A549 (cell line): ENCODE measurements at regions not wholly inside any gene's neighbourhood (a gene's known extent, or its start where the extent isn't known, plus 50 kb on each side); places are given as distances from the start of the nearest gene placed in this dataset.

Experiments
- ATAC-seq, 2 experiments: fragments of 200-7000 bp in 1 of 2; fragments of >200 bp in 1 of 2; cut with Nextera tagmentation in 1 of 2; cut with Tn5 transposase in 1 of 2; 3 replicates each; pipeline versions ENCODE4 v1.8.0 to v1.9.1; 2018 to 2020; ENCODE audit warnings: mild to moderate bottlenecking in 1 of 2, moderate library complexity in 1 of 2
- CTCF ChIA-PET: fragments of 300-600 bp; sonication (Branson Sonifier 250); formaldehyde crosslinking; extraction: SDS; loops from one replicate; lab custom pipeline; 2021; ENCODE audit warnings: antibody characterized with exemption, inconsistent platforms; lab: Yijun Ruan, JAX
- POLR2A ChIA-PET: fragments of 350-600 bp; formaldehyde crosslinking; extraction: SDS; loops from one replicate; lab custom pipeline; 2021; ENCODE audit warnings: antibody characterized with exemption, inconsistent platforms; lab: Yijun Ruan, JAX
- DNase-seq, 2 experiments: peaks; one replicate each; pipeline versions ENCODE4 v3.0.0 to v3.0.0-alpha.2; 2011 to 2016; ENCODE audit warnings: low read depth in 1 of 2, low spot score in 1 of 2
- FAIRE-seq: peaks from 2 replicates; lab custom pipeline; 2011; peaks lifted over from hg19 to GRCh38; lab: Jason Lieb, UNC
- H3K27ac ChIP-seq, 2 experiments: fragments of >200 bp; sonication (Bioruptor Twin); formaldehyde crosslinking; 3 replicates each; pipeline ENCODE4 v1.5.1; 2016 to 2017
- H3K4me1 ChIP-seq: fragments of >200 bp; sonication (Bioruptor Twin); formaldehyde crosslinking; 3 replicates; pipeline ENCODE4 v1.6.1; 2016
- H3K4me2 ChIP-seq: fragments of >200 bp; sonication (Bioruptor Twin); formaldehyde crosslinking; 3 replicates; pipeline ENCODE4 v1.6.1; 2016
- H3K4me3 ChIP-seq: fragments of >200 bp; sonication (Bioruptor Twin); formaldehyde crosslinking; 3 replicates; pipeline ENCODE4 v1.5.1; 2016
- H3K9me3 ChIP-seq: fragments of >200 bp; sonication (Bioruptor Twin); formaldehyde crosslinking; 3 replicates; pipeline ENCODE4 v1.6.1; 2016
- ATOH8 ChIP-seq: fragments of 250-450 bp; sonication (Bioruptor Pico); IDR thresholded peaks from 2 replicates; pipeline ENCODE4 v1.5.0; 2020; ENCODE audit warnings: low read depth, mild to moderate bottlenecking, moderate library complexity
- CBX2 ChIP-seq: fragments of 200-600 bp; sonication (generic); IDR thresholded peaks from 2 replicates; pipeline ENCODE4 v1.6.1; 2016; ENCODE audit warnings: low read depth, mild to moderate bottlenecking, borderline replicate concordance
- CHD4 ChIP-seq: fragments of 200-600 bp; sonication (generic); IDR thresholded peaks from 2 replicates; pipeline ENCODE4 v1.6.1; 2016; ENCODE audit warnings: antibody characterized with exemption, mild to moderate bottlenecking, borderline replicate concordance
- EHF ChIP-seq: fragments of 250-450 bp; sonication (Bioruptor Pico); IDR thresholded peaks from 2 replicates; pipeline ENCODE4 v1.5.0; 2020; ENCODE audit warnings: mild to moderate bottlenecking
- ESRRA ChIP-seq: fragments of 150-350 bp; IDR thresholded peaks from 2 replicates; pipeline ENCODE4 v1.6.1; 2014; ENCODE audit warnings: mild to moderate bottlenecking, low read length, borderline replicate concordance
- GATA3 ChIP-seq: IDR thresholded peaks from 2 replicates; pipeline ENCODE4 v1.6.1; 2012; ENCODE audit warnings: borderline replicate concordance
- HDAC2 ChIP-seq: fragments of 200-600 bp; sonication (generic); IDR thresholded peaks from 2 replicates; pipeline ENCODE4 v1.6.1; 2016
- HES2 ChIP-seq: fragments of >200 bp; sonication (Bioruptor Twin); formaldehyde crosslinking; IDR thresholded peaks from 2 replicates; pipeline ENCODE4 v1.6.1; 2016
- HOXB13 ChIP-seq: fragments of 250-450 bp; sonication (Bioruptor Pico); IDR thresholded peaks from 2 replicates; pipeline ENCODE4 v1.5.0; 2020; ENCODE audit warnings: low read depth, mild to moderate bottlenecking, moderate library complexity
- JUNB ChIP-seq: fragments of >200 bp; sonication (Bioruptor Twin); formaldehyde crosslinking; IDR thresholded peaks from 2 replicates; pipeline ENCODE4 v1.6.1; 2016
- KDM1A ChIP-seq: fragments of 200-600 bp; sonication (generic); IDR thresholded peaks from 2 replicates; pipeline ENCODE4 v1.6.1; 2016; ENCODE audit warnings: low read depth, mild to moderate bottlenecking
- KDM5A ChIP-seq: fragments of 200-600 bp; sonication (generic); IDR thresholded peaks from 2 replicates; pipeline ENCODE4 v1.6.1; 2016; ENCODE audit warnings: antibody characterized with exemption, mild to moderate bottlenecking
- MYC ChIP-seq: IDR thresholded peaks from 2 replicates; pipeline ENCODE4 v1.6.1; 2012; ENCODE audit warnings: mild to moderate bottlenecking, inconsistent platforms, low read length, improper control_type of control experiment, borderline replicate concordance
- NR3C1 ChIP-seq: fragments of >200 bp; sonication (Bioruptor Twin); formaldehyde crosslinking; IDR thresholded peaks from 3 replicates; pipeline ENCODE4 v1.6.1; 2017
- POLR2AphosphoS2 ChIP-seq: conservative IDR thresholded peaks from 2 replicates; pipeline ENCODE4 v1.6.1; 2012; ENCODE audit warnings: low read length, improper control_type of control experiment, inconsistent platforms
- RARB ChIP-seq: fragments of 250-450 bp; sonication (Bioruptor Pico); IDR thresholded peaks from 2 replicates; pipeline ENCODE4 v1.8.0; 2021; ENCODE audit warnings: mild to moderate bottlenecking, moderate library complexity
- SMC3 ChIP-seq: fragments of >200 bp; sonication (Bioruptor Twin); formaldehyde crosslinking; IDR thresholded peaks from 3 replicates; pipeline ENCODE4 v1.6.1; 2018; ENCODE audit warnings: inconsistent platforms
- SREBF2 ChIP-seq: fragments of 450-650 bp; IDR thresholded peaks from 2 replicates; pipeline ENCODE4 v1.6.1; 2014; ENCODE audit warnings: mild to moderate bottlenecking, moderate library complexity
- TFCP2L1 ChIP-seq: fragments of 250-450 bp; sonication (Bioruptor Pico); IDR thresholded peaks from 2 replicates; pipeline ENCODE4 v1.5.0; 2021; ENCODE audit warnings: mild to moderate bottlenecking
- TP53 ChIP-seq: fragments of 250-450 bp; sonication (Bioruptor Pico); IDR thresholded peaks from 2 replicates; pipeline ENCODE4 v1.5.0; 2021; ENCODE audit warnings: mild to moderate bottlenecking, moderate library complexity
- ZC3H11A ChIP-seq: fragments of 450-650 bp; IDR thresholded peaks from 2 replicates; pipeline ENCODE4 v1.6.1; 2014; ENCODE audit warnings: antibody characterized with exemption, mild to moderate bottlenecking
- ZNF302 ChIP-seq: fragments of 250-450 bp; sonication (Bioruptor Pico); IDR thresholded peaks from 2 replicates; pipeline ENCODE4 v1.9.0; 2021; ENCODE audit warnings: inconsistent platforms, mild to moderate bottlenecking, moderate library complexity
- WGBS: methylation state at CpG from one replicate; pipeline ENCODE4 v1.1.6; 2017; ENCODE audit errors: missing lambda C conversion rate; 5-methylcytosine and 5-hydroxymethylcytosine counted together
- TF ChIP-seq, protein P1 (sequence below): fragments of 150-350 bp; IDR thresholded peaks from 2 replicates; pipeline ENCODE4 v1.6.1; 2014; ENCODE audit warnings: low read depth, mild to moderate bottlenecking, low read length
- TF ChIP-seq, protein P2 (sequence below): fragments of 450-650 bp; IDR thresholded peaks from 2 replicates; pipeline ENCODE4 v1.6.1; 2014; ENCODE audit warnings: antibody characterized with exemption
- TF ChIP-seq, protein P3 (sequence below): IDR thresholded peaks from 2 replicates; pipeline ENCODE4 v1.6.1; 2012

DNA sequence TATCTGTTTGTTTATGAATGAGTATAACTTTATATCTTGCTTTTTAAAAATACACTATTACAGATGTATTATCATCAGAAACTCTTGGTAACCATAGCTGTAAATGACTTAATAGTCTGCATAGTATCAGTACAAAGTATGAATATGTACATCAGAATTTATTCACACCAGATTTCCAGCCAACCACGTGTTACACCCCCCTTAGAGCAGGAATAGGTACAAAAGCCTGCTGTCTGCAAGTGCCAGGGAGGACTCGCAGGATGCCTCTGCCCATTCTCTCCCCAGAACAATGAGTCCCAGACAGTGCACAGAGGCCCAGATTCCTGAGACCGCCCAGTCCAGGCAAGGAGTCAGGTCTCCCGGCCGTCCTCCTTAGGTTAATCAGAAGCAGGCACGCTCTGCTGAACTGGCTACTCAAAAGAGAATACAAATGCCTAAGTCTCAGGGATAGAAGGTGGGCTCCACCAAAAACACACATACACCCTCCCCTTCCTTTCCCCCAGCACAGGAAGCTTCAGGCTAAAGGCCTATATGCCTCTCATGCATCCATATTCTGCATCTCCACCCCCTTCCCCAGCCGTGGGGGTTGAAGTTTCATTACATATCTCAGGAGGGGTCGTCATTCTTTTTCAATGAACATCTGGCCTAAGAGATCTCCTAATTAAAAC lies 159.1 kb upstream of the CDH11 start:
- no peak for FAIRE-seq
- no peak overlapping the region for H3K4me2 ChIP-seq
- TF ChIP-seq ZNF302 (CRISPR knock-in tag) (no peak), POLR2AphosphoS2 (no peak), GATA3 (no peak), SREBF2 (no peak), HOXB13 (CRISPR knock-in tag) (no peak), MYC (no peak)
- no peak for DNase-seq
- H3K9me3 ChIP-seq, result no peaks in the 10 kb centered on the region
- ChIA-PET POLR2A (no interaction called here), CTCF (no interaction called here)
- 4% methylated on average over 8 of the region's 8 CpGs for WGBS
- H3K4me3 ChIP-seq, result no peak overlapping the region
- no peaks in the 10 kb centered on the region for H3K4me1 ChIP-seq
- H3K27ac ChIP-seq, result no peak overlapping the region
- no peak for ATAC-seq

DNA sequence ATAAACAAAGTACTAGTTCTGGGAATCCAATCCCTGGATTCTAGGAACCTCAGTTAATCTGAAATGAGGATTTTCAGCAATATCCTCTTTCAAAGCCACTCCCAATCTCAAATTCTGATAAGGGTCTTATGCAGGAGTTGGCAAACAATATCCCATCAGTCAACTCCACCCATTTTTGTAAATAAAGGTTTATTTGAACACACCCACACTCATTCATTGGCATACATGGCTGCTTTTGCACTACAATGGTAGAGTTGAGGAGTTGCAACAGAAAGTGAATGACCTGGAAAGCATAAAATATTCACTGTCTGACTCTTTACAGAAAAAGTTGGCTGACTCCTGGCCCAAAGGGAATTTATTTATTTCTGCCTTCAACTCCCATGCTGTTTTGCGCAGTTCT lies 157.7 kb upstream of the CDH11 start:
- H3K27ac ChIP-seq, result no peak overlapping the region
- TF ChIP-seq SREBF2 (no peak), HES2 (no peak), TFCP2L1 (CRISPR knock-in tag) (no peak), ESRRA (no peak)
- TF ChIP-seq, protein P1, sequence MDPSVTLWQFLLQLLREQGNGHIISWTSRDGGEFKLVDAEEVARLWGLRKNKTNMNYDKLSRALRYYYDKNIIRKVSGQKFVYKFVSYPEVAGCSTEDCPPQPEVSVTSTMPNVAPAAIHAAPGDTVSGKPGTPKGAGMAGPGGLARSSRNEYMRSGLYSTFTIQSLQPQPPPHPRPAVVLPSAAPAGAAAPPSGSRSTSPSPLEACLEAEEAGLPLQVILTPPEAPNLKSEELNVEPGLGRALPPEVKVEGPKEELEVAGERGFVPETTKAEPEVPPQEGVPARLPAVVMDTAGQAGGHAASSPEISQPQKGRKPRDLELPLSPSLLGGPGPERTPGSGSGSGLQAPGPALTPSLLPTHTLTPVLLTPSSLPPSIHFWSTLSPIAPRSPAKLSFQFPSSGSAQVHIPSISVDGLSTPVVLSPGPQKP, result no peak
- H3K9me3 ChIP-seq, result no peaks in the 10 kb centered on the region
- ChIA-PET CTCF (no interaction called here), POLR2A (no interaction called here)
- 0% methylated on average over 1 of the region's 1 CpG for WGBS
- no peak for DNase-seq
- no peak overlapping the region for H3K4me3 ChIP-seq
- H3K4me2 ChIP-seq, result no peak overlapping the region
- H3K4me1 ChIP-seq, result no peaks in the 10 kb centered on the region
- no peak for FAIRE-seq
- ATAC-seq, result no peak

- no peaks in the 10 kb centered on the region for H3K9me3 ChIP-seq
- CTCF ChIA-PET, result no interaction called here
- H3K4me2 ChIP-seq, result no peak overlapping the region
- no peak for ATAC-seq
- POLR2A ChIA-PET, result no interaction called here
- 18% methylated on average over 6 of the region's 6 CpGs for WGBS
- H3K4me3 ChIP-seq, result no peak overlapping the region
- no peak for DNase-seq
- no peak overlapping the region for H3K27ac ChIP-seq
- no peak for TF ChIP-seq KDM5A
- TF ChIP-seq ZC3H11A, result no peak
- TF ChIP-seq TP53 (CRISPR knock-in tag), result no peak
- no peak for TF ChIP-seq RARB (CRISPR knock-in tag)
- no peak for TF ChIP-seq CHD4
- TF ChIP-seq EHF, result no peak
- no peak for TF ChIP-seq HES2
- TF ChIP-seq JUNB, result no peak
- no peak for TF ChIP-seq SMC3
- TF ChIP-seq KDM1A, result no peak
- TF ChIP-seq, protein P2, sequence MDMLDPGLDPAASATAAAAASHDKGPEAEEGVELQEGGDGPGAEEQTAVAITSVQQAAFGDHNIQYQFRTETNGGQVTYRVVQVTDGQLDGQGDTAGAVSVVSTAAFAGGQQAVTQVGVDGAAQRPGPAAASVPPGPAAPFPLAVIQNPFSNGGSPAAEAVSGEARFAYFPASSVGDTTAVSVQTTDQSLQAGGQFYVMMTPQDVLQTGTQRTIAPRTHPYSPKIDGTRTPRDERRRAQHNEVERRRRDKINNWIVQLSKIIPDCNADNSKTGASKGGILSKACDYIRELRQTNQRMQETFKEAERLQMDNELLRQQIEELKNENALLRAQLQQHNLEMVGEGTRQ, result no peak
- no peak for TF ChIP-seq NR3C1
- TF ChIP-seq HDAC2, result no peak
- no peak for TF ChIP-seq ATOH8 (CRISPR knock-in tag)
- no peak for TF ChIP-seq ZNF302 (CRISPR knock-in tag)
- no peak for TF ChIP-seq CBX2
- TF ChIP-seq ESRRA, result no peak
- TF ChIP-seq, protein P3, sequence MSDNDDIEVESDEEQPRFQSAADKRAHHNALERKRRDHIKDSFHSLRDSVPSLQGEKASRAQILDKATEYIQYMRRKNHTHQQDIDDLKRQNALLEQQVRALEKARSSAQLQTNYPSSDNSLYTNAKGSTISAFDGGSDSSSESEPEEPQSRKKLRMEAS, result no peak
- FAIRE-seq, result no peak
- no peaks in the 10 kb centered on the region for H3K4me1 ChIP-seq
These were observed 157.0 kb upstream of the CDH11 start for GRCh38 chr16:65278874-65279273.
